Liver (tissue), 3 donors: ENCODE measurements at regions not wholly inside any gene's neighbourhood (a gene's known extent, or its start where the extent isn't known, plus 50 kb on each side); places are given as distances from the start of the nearest gene placed in this dataset.

Experiments used
- CTCF ChIP-seq: fragments of 150-350 bp; IDR thresholded peaks from 2 replicates; pipeline ENCODE4 v1.5.1; 2017; ENCODE audit warnings: improper control_type of control experiment, low read depth, low read length; ENCODE audit not compliant: missing input control
- JUND ChIP-seq, 2 donors: IDR thresholded peaks; 2 replicates each; pipeline ENCODE4 v1.6.1; 2016; ENCODE audit warnings: antibody characterized with exemption in 2 of 2
- RAD21 ChIP-seq, 2 donors: IDR thresholded peaks; 2 replicates each; pipeline ENCODE4 v1.6.1; 2016; ENCODE audit warnings: antibody characterized with exemption in 2 of 2, mild to moderate bottlenecking in 2 of 2
- REST ChIP-seq: IDR thresholded peaks from 2 replicates; pipeline ENCODE4 v1.6.1; 2016; ENCODE audit warnings: antibody characterized with exemption, mild to moderate bottlenecking
- RXRA ChIP-seq, 2 donors: IDR thresholded peaks; 2 replicates each; pipeline ENCODE4 v1.6.1; 2017 to 2018; ENCODE audit warnings: antibody characterized with exemption in 2 of 2, mild to moderate bottlenecking in 1 of 2
- TF ChIP-seq, protein P1 (sequence below): IDR thresholded peaks from 2 replicates; pipeline ENCODE4 v1.6.1; 2016; ENCODE audit warnings: antibody characterized with exemption
- TF ChIP-seq, protein P2 (sequence below): IDR thresholded peaks from 2 replicates; pipeline ENCODE4 v1.6.1; 2016; ENCODE audit warnings: antibody characterized with exemption
- donor health status: healthy.
- donor health status: healthy.

DNA sequence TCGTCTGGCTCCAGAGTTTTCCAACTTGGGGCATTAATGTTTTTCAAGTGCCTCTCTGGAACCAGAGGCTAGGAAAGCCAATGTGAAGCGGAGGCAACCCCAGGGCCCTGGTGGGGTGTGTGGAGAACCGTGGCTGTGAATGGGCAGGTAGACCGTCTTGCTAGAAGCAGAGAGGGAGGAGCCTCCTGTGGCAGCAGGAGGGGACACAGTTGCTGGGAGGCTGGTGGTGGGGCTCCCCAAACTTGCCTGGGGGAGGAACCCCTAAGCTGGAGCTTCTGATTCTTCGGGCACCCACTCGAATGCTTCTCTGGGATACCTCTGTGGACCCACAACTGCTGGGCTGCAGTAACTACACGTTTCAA, 65.3 kb upstream of the APCDD1L start:
- TF ChIP-seq, protein P1, sequence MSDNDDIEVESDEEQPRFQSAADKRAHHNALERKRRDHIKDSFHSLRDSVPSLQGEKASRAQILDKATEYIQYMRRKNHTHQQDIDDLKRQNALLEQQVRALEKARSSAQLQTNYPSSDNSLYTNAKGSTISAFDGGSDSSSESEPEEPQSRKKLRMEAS, result no peak
- TF ChIP-seq CTCF, result no peak
- TF ChIP-seq REST, result no peak
- TF ChIP-seq RXRA (IDR thresholded peaks at IDR 0.05), result no peak
- TF ChIP-seq, protein P2, sequence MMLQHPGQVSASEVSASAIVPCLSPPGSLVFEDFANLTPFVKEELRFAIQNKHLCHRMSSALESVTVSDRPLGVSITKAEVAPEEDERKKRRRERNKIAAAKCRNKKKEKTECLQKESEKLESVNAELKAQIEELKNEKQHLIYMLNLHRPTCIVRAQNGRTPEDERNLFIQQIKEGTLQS, result no peak
- TF ChIP-seq RAD21 (IDR thresholded peaks at IDR 0.05), result no peak
- TF ChIP-seq JUND (IDR thresholded peaks at IDR 0.05), result no peak
